DOHH2 (cell line): ENCODE measurements at regions not wholly inside any gene's neighbourhood (a gene's known extent, or its start where the extent isn't known, plus 50 kb on each side); places are given as distances from the start of the nearest gene placed in this dataset.
"Not testable (repeated sequence)": the region's sequence is repeated elsewhere in the genome, so short reads cannot be mapped to it uniquely, and the experiment has no call there.

Experiments
- H3F3A ChIP-seq: fragments of 200-600 bp; sonication (generic), shearing (Covaris generic); 2 replicates; pipeline ENCODE4 v1.6.0; 2016; ENCODE audit warnings: antibody characterized with exemption, mild to moderate bottlenecking; ENCODE audit not compliant: control insufficient read depth, insufficient read depth
- H3K27ac ChIP-seq: fragments of 200-600 bp; sonication (generic); 2 replicates; pipeline ENCODE4 v1.5.1; 2014; ENCODE audit warnings: low read depth, mild to moderate bottlenecking, low read length, moderate library complexity
- H3K27me3 ChIP-seq: fragments of 200-600 bp; sonication (generic); 2 replicates; pipeline ENCODE4 v1.6.1; 2014; ENCODE audit warnings: mild to moderate bottlenecking, low read length, mixed read lengths; ENCODE audit not compliant: control insufficient read depth
- H3K36me3 ChIP-seq: fragments of 200-600 bp; sonication (generic); 2 replicates; pipeline ENCODE4 v1.6.1; 2014; ENCODE audit warnings: mild to moderate bottlenecking, low read length, moderate library complexity, mixed read lengths; ENCODE audit not compliant: control insufficient read depth
- H3K4me1 ChIP-seq: fragments of 200-600 bp; sonication (generic); 2 replicates; pipeline ENCODE4 v1.6.1; 2014; ENCODE audit warnings: mild to moderate bottlenecking, low read length, mixed read lengths; ENCODE audit not compliant: control insufficient read depth
- H3K4me2 ChIP-seq: fragments of 200-600 bp; sonication (generic); 2 replicates; pipeline ENCODE4 v1.6.0; 2014; ENCODE audit warnings: mild to moderate bottlenecking, low read length, moderate library complexity
- H3K4me3 ChIP-seq: fragments of 200-600 bp; sonication (generic); 2 replicates; pipeline ENCODE4 v1.5.1; 2014; ENCODE audit warnings: mild to moderate bottlenecking, low read length, mixed read lengths
- H3K79me2 ChIP-seq: fragments of 200-600 bp; sonication (generic); 2 replicates; pipeline ENCODE4 v1.6.1; 2014; ENCODE audit warnings: mild to moderate bottlenecking, low read length, mixed read lengths; ENCODE audit not compliant: control insufficient read depth
- H3K9me2 ChIP-seq: fragments of 200-600 bp; sonication (generic); replicated peaks from 2 replicates; pipeline ENCODE4 v1.6.1; 2014; ENCODE audit warnings: mild to moderate bottlenecking, low read length, mixed read lengths; ENCODE audit not compliant: control insufficient read depth
- H3K9me3 ChIP-seq: fragments of 200-600 bp; sonication (generic); 2 replicates; pipeline ENCODE4 v1.6.1; 2014; ENCODE audit warnings: antibody characterized with exemption, low read length, mixed read lengths; ENCODE audit not compliant: control insufficient read depth, insufficient read depth
- H4K20me1 ChIP-seq: fragments of 200-600 bp; sonication (generic); 2 replicates; pipeline ENCODE4 v1.6.0; 2014; ENCODE audit warnings: low read depth, mild to moderate bottlenecking, antibody characterized with exemption, low read length, moderate library complexity; ENCODE audit not compliant: control insufficient read depth, insufficient read depth
- CTCF ChIP-seq: fragments of 200-600 bp; sonication (generic); IDR thresholded peaks from one replicate; pipeline ENCODE4 v1.5.1; 2014; ENCODE audit warnings: antibody characterized with exemption, mild to moderate bottlenecking, low read depth, low read length; ENCODE audit not compliant: poor library complexity, severe bottlenecking
- EZH2phosphoT487 ChIP-seq: fragments of 200-600 bp; sonication (generic); IDR thresholded peaks from 2 replicates; pipeline ENCODE4 v1.6.1; 2017; ENCODE audit warnings: borderline replicate concordance, mild to moderate bottlenecking, antibody characterized with exemption, low read length, moderate library complexity, mixed read lengths

GRCh38 chr4:11650801-11651596, 222.3 kb upstream of the HS3ST1 start:
- Histone ChIP-seq H3K4me2 (no peak overlapping the region), H3K79me2 (no peaks in the 10 kb centered on the region), H3K9me3 (no peaks in the 10 kb centered on the region), H3K36me3 (no peaks in the 10 kb centered on the region), H3F3A (no peaks in the 10 kb centered on the region), H4K20me1 (no peaks in the 10 kb centered on the region), H3K4me3 (no peak overlapping the region), H3K27me3 (no peaks in the 10 kb centered on the region), H3K4me1 (no peaks in the 10 kb centered on the region), H3K9me2 (no peaks in the 10 kb centered on the region), H3K27ac (no peak overlapping the region)
- TF ChIP-seq CTCF (no peak), EZH2phosphoT487 (no peak)

GRCh38 chr4:11647433-11647832, 218.7 kb upstream of the HS3ST1 start:
- no peaks in the 10 kb centered on the region; the same call in 1 of the 2 replicates for H3K9me3 ChIP-seq
- no peak overlapping the region for H3K4me2 ChIP-seq
- no peak overlapping the region for H3K4me3 ChIP-seq
- H3K4me1 ChIP-seq: no peaks in the 10 kb centered on the region
- no peaks in the 10 kb centered on the region for H3K79me2 ChIP-seq
- no peaks in the 10 kb centered on the region for H4K20me1 ChIP-seq
- H3K36me3 ChIP-seq: no peaks in the 10 kb centered on the region
- no peak overlapping the region for H3K27ac ChIP-seq
- no peaks in the 10 kb centered on the region for H3K9me2 ChIP-seq
- H3K27me3 ChIP-seq: no peaks in the 10 kb centered on the region
- TF ChIP-seq EZH2phosphoT487 (no peak), CTCF (no peak)
- no peaks in the 10 kb centered on the region for H3F3A ChIP-seq

- H3K27me3 ChIP-seq, H3K4me2 ChIP-seq, H3K9me2 ChIP-seq: not testable (repeated sequence)
These were observed 214.4 kb upstream of the HS3ST1 start for GRCh38 chr4:11643081-11643480.

GRCh38 chr4:11640584-11640983, 211.9 kb upstream of the HS3ST1 start:
- Histone ChIP-seq H3K27ac (no peak overlapping the region), H3K9me3 (no peaks in the 10 kb centered on the region; the same call in 1 of the 2 replicates), H3K4me3 (no peak overlapping the region), H3K36me3 (no peaks in the 10 kb centered on the region), H3K79me2 (no peaks in the 10 kb centered on the region), H3K9me2 (no peaks in the 10 kb centered on the region), H4K20me1 (no peaks in the 10 kb centered on the region), H3K4me1 (no peaks in the 10 kb centered on the region), H3K27me3 (no peaks in the 10 kb centered on the region), H3K4me2 (no peak overlapping the region), H3F3A (no peaks in the 10 kb centered on the region)
- TF ChIP-seq EZH2phosphoT487: no peak
- no peak for TF ChIP-seq CTCF

More at GRCh38 chr4:11643081-11643480, 214.4 kb upstream of the HS3ST1 start:
- H4K20me1 ChIP-seq, H3K36me3 ChIP-seq, H3F3A ChIP-seq, H3K79me2 ChIP-seq, H3K4me1 ChIP-seq, H3K27ac ChIP-seq, H3K4me3 ChIP-seq, H3K9me3 ChIP-seq: not testable (repeated sequence)
